HepG2 (cell line): ENCODE measurements at regions not wholly inside any gene's neighbourhood (a gene's known extent, or its start where the extent isn't known, plus 50 kb on each side); places are given as distances from the start of the nearest gene placed in this dataset.

Source experiments
- ATAC-seq: fragments of 200-7000 bp; cut with Tn5 transposase; 3 replicates; pipeline ENCODE4 v1.9.1; 2020; ENCODE audit warnings: mild to moderate bottlenecking, moderate library complexity
- BruUV-seq: library from RNA; stranded (reverse); fragments of 400-500 nt; replicated peaks from 2 replicates; lab custom pipeline; 2021; lab: Mats Ljungman, UMichigan
- CTCF ChIA-PET: fragments of 300-600 bp; formaldehyde crosslinking; extraction: SDS; loops from one replicate; lab custom pipeline; 2021; ENCODE audit warnings: low total read pairs, inconsistent platforms, low intra/inter-chr PET ratio; lab: Yijun Ruan, JAX
- POLR2A ChIA-PET: fragments of 350-600 bp; sonication (Branson Sonifier 250); formaldehyde crosslinking; loops from one replicate; lab custom pipeline; 2020; ENCODE audit warnings: antibody characterized with exemption, inconsistent platforms; lab: Yijun Ruan, JAX
- DNase-seq: peaks from one replicate; pipeline ENCODE4 v3.0.0-alpha.2; 2015; ENCODE audit warnings: low spot score
- FAIRE-seq: peaks from 3 replicates; lab custom pipeline; 2011; peaks lifted over from hg19 to GRCh38; lab: Jason Lieb, UNC
- H2AFZ ChIP-seq: one replicate; pipeline ENCODE4 v1.6.1; 2011; ENCODE audit warnings: low read length, inconsistent platforms
- H3K27ac ChIP-seq: fragments of 300-600 bp; 3 replicates; pipeline ENCODE4 v1.8.0; 2011; ENCODE audit warnings: mixed run types, mild to moderate bottlenecking, mixed read lengths, low read length, inconsistent platforms; ENCODE audit not compliant: insufficient read depth; ENCODE audit errors: extremely low read length
- H3K27me3 ChIP-seq, 2 experiments: fragments of 200-600 bp in 1 of 2; 2 replicates in 1 of 2; 3 replicates in 1 of 2; pipeline versions ENCODE4 v1.6.0 to v1.8.0; 2011; ENCODE audit warnings: low read length in 2 of 2, mild to moderate bottlenecking in 2 of 2, moderate library complexity in 2 of 2, inconsistent platforms in 1 of 2; ENCODE audit not compliant: insufficient read depth in 2 of 2, control insufficient read depth in 1 of 2
- H3K36me3 ChIP-seq, 2 experiments: fragments of 200-600 bp in 1 of 2; replicated peaks in 1 of 2; 2 replicates in 1 of 2; 3 replicates in 1 of 2; pipeline versions ENCODE4 v1.5.1 to v1.8.0; 2011; ENCODE audit warnings: low read length in 2 of 2, inconsistent platforms in 1 of 2; ENCODE audit not compliant: insufficient read depth in 2 of 2, control insufficient read depth in 1 of 2
- H3K4me1 ChIP-seq: 2 replicates; pipeline ENCODE4 v1.5.1; 2012; ENCODE audit warnings: low read length, inconsistent platforms; ENCODE audit not compliant: insufficient read depth
- H3K4me2 ChIP-seq: 2 replicates; pipeline ENCODE4 v1.6.0; 2011; ENCODE audit warnings: low read depth, low read length, inconsistent platforms
- H3K4me3 ChIP-seq, 3 experiments: fragments of 200-600 bp in 1 of 3; sonication (generic), shearing (Covaris generic) in 1 of 3; replicated peaks in 1 of 3; 2 replicates each; pipeline ENCODE4 v1.5.1; 2011 to 2016; ENCODE audit warnings: low read length in 3 of 3, inconsistent platforms in 2 of 3, low read depth in 2 of 3, mild to moderate bottlenecking in 2 of 3, control low read depth in 1 of 3, mixed read lengths in 1 of 3; ENCODE audit not compliant: insufficient read depth in 1 of 3
- H3K79me2 ChIP-seq: one replicate; pipeline ENCODE4 v1.6.1; 2011; ENCODE audit warnings: low read length, inconsistent platforms; ENCODE audit not compliant: insufficient read depth
- H3K9ac ChIP-seq: 2 replicates; pipeline ENCODE4 v1.6.0; 2011; ENCODE audit warnings: mild to moderate bottlenecking, low read depth, low read length, inconsistent platforms; ENCODE audit not compliant: insufficient read depth
- H3K9me3 ChIP-seq: 2 replicates; pipeline ENCODE4 v1.5.1; 2012; ENCODE audit warnings: mild to moderate bottlenecking, low read length
- H4K20me1 ChIP-seq: 2 replicates; pipeline ENCODE4 v1.6.0; 2011; ENCODE audit warnings: inconsistent platforms, mild to moderate bottlenecking, low read length, moderate library complexity; ENCODE audit not compliant: insufficient read depth
- AHR ChIP-seq: IDR thresholded peaks from 2 replicates; pipeline ENCODE4 v1.6.1; 2018; ENCODE audit warnings: missing genetic modification reagents, missing compliant biosample characterization
- CTCF ChIP-seq: sonication (generic); formaldehyde crosslinking; IDR thresholded peaks from 2 replicates; pipeline ENCODE4 v1.5.0; 2020; ENCODE audit warnings: mild to moderate bottlenecking, missing genetic modification reagents, moderate library complexity
- GABPB1 ChIP-seq: IDR thresholded peaks from 2 replicates; pipeline ENCODE4 v1.6.1; 2016; ENCODE audit warnings: mild to moderate bottlenecking, missing genetic modification reagents, moderate library complexity, missing compliant biosample characterization
- HNRNPL ChIP-seq: fragments of 200-400 bp; formaldehyde crosslinking; IDR thresholded peaks from 2 replicates; pipeline ENCODE4 v1.6.1; 2017; ENCODE audit warnings: mild to moderate bottlenecking, low read depth, low read length
- NPAS2 ChIP-seq: sonication (generic); formaldehyde crosslinking; IDR thresholded peaks from 2 replicates; pipeline ENCODE4 v1.8.0; 2022; ENCODE audit warnings: mild to moderate bottlenecking, missing genetic modification reagents, borderline replicate concordance
- POLR2G ChIP-seq: fragments of 200-400 bp; formaldehyde crosslinking; IDR thresholded peaks from 2 replicates; pipeline ENCODE4 v1.6.1; 2018; ENCODE audit warnings: mild to moderate bottlenecking, low read depth, low read length, moderate library complexity
- RCOR2 ChIP-seq: IDR thresholded peaks from 2 replicates; pipeline ENCODE4 v1.6.1; 2016; ENCODE audit warnings: missing biosample characterization, missing genetic modification reagents
- SRSF1 ChIP-seq: fragments of 200-400 bp; formaldehyde crosslinking; optimal IDR thresholded peaks from 2 replicates; pipeline ENCODE3; 2017; ENCODE audit warnings: mild to moderate bottlenecking, low read depth, low read length, moderate library complexity
- ZNF33A ChIP-seq: sonication (generic); formaldehyde crosslinking; IDR thresholded peaks from 2 replicates; pipeline ENCODE4 v1.5.1; 2020; ENCODE audit warnings: missing genetic modification reagents, mild to moderate bottlenecking, moderate library complexity, borderline replicate concordance
- ZNF703 ChIP-seq: sonication (generic); formaldehyde crosslinking; IDR thresholded peaks from 2 replicates; pipeline ENCODE4 v1.5.1; 2020; ENCODE audit warnings: missing genetic modification reagents, mild to moderate bottlenecking, moderate library complexity, borderline replicate concordance
- WGBS: methylation state at CpG from one replicate; pipeline ENCODE4 v1.1.6; 2017; ENCODE audit warnings: low lambda C conversion rate; 5-methylcytosine and 5-hydroxymethylcytosine counted together
- in situ Hi-C: cut with HindIII; loops from 2 replicates; pipeline ENCODE4 v1.10.0; 2017; ENCODE audit warnings: low pct_unique_long_range_greater_than_20kb; ENCODE audit not compliant: extremely low pct_ligation_motif_present
- intact Hi-C: fragments of 100-400 bp; cut with micrococcal nuclease; formaldehyde crosslinking; loops from one replicate; pipeline ENCODE4 v1.10.0; 2022; ENCODE audit not compliant: unreplicated experiment
- TF ChIP-seq, protein P1 (sequence below): sonication (generic); formaldehyde crosslinking; IDR thresholded peaks from 2 replicates; pipeline ENCODE4 v1.4.0; 2020; ENCODE audit warnings: mild to moderate bottlenecking, missing genetic modification reagents

GRCh38 chr16:35525979-35526590 is 2066.7 kb downstream of the TP53TG3F start:
- H3K27me3 ChIP-seq, result no peaks in the 10 kb centered on the region
- WGBS, result 35% methylated on average over 25 of the region's 26 CpGs
- no peak overlapping the region for H2AFZ ChIP-seq
- H3K4me3 ChIP-seq, result peak overlapping the region in 1 of 3 experiments; percentile 4; a peak in 1 of 6 replicates
- DNase-seq (no peak), FAIRE-seq (no peak)
- no TSS peak for BruUV-seq
- no peaks in the 10 kb centered on the region for H3K79me2 ChIP-seq
- intact Hi-C loops, result loop anchor here (10.0 kb wide), 1 partner anchor 59 kb away; no protein-coding TSS in a partner anchor
- peak; percentile 38; the same call in 1 of the 2 replicates for TF ChIP-seq GABPB1 (CRISPR knock-in tag)
- no peak for TF ChIP-seq RCOR2 (CRISPR knock-in tag)
- TF ChIP-seq CTCF (CRISPR knock-in tag), result 0 out of 2 replicates have a peak, but pooled peaks have one; percentile 9
- peak; percentile 35 for TF ChIP-seq SRSF1
- no peak for TF ChIP-seq ZNF33A (CRISPR knock-in tag)
- peak; percentile 69; the same call in 1 of the 2 replicates for TF ChIP-seq HNRNPL
- TF ChIP-seq, all 625 proteins: peak for 4
- ATAC-seq, result peak; percentile 93
- ChIA-PET POLR2A (no interaction called here), CTCF (no interaction called here)
- Histone ChIP-seq H3K4me1 (no peaks in the 10 kb centered on the region), H3K9ac (no peak overlapping the region), H3K4me2 (no peak overlapping the region), H3K27ac (no peak overlapping the region), H3K9me3 (peaks cover 89% of the 10 kb centered on the region), H3K36me3 (no peaks in the 10 kb centered on the region), H4K20me1 (no peaks in the 10 kb centered on the region)
- in situ Hi-C loops, result no loop called here

DNA sequence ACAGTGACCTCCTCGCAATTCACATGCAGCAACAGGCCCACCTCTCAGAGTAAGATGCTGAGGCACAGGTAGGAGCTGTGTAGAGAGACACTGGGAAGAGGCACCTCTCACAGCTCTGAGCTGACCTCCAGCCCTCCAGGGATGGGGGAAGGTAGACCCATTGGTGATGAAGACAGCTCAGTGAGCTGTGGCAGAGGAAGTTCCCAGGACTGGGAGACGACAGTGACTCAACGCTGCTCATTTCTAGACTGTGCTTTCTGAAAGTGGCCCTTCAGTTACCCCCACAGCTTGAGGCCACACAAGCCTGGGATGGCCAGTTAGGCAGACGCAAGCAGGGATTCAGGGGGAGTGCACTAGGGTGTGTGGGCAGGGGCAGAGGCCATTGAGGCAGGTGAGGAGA is 2073.2 kb downstream of the TP53TG3F start:
- intact Hi-C loops (no loop called here), in situ Hi-C loops (no loop called here)
- Histone ChIP-seq H3K4me2 (no peak overlapping the region), H3K4me3 (no peak overlapping the region), H3K27ac (no peak overlapping the region), H4K20me1 (no peaks in the 10 kb centered on the region), H2AFZ (no peak overlapping the region), H3K9ac (no peak overlapping the region), H3K27me3 (no peaks in the 10 kb centered on the region), H3K9me3 (peaks cover 65% of the 10 kb centered on the region), H3K79me2 (no peaks in the 10 kb centered on the region), H3K4me1 (no peaks in the 10 kb centered on the region), H3K36me3 (no peaks in the 10 kb centered on the region)
- DNase-seq, result no peak
- WGBS, result 10% methylated on average over 4 of the region's 4 CpGs
- no TSS peak for BruUV-seq
- no peak for ATAC-seq
- ChIA-PET POLR2A (no interaction called here), CTCF (no interaction called here)
- FAIRE-seq, result no peak
- TF ChIP-seq NPAS2 (CRISPR knock-in tag) (no peak), AHR (CRISPR knock-in tag) (no peak), ZNF703 (CRISPR knock-in tag) (no peak), POLR2G (no peak)
- TF ChIP-seq, protein P1, sequence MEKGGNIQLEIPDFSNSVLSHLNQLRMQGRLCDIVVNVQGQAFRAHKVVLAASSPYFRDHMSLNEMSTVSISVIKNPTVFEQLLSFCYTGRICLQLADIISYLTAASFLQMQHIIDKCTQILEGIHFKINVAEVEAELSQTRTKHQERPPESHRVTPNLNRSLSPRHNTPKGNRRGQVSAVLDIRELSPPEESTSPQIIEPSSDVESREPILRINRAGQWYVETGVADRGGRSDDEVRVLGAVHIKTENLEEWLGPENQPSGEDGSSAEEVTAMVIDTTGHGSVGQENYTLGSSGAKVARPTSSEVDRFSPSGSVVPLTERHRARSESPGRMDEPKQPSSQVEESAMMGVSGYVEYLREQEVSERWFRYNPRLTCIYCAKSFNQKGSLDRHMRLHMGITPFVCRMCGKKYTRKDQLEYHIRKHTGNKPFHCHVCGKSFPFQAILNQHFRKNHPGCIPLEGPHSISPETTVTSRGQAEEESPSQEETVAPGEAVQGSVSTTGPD, result no peak
